H1 (cell line): ENCODE measurements at regions not wholly inside any gene's neighbourhood (a gene's known extent, or its start where the extent isn't known, plus 50 kb on each side); places are given as distances from the start of the nearest gene placed in this dataset.

Source experiments
- EP300 ChIP-seq, 2 experiments: IDR thresholded peaks; 1 replicate in 1 of 2; 2 replicates in 1 of 2; pipeline ENCODE4 v1.6.1; 2011 to 2012; ENCODE audit warnings: low read depth in 2 of 2, low read length in 2 of 2, mild to moderate bottlenecking in 2 of 2, borderline replicate concordance in 1 of 2, inconsistent platforms in 1 of 2, moderate library complexity in 1 of 2
- MAFK ChIP-seq: IDR thresholded peaks from 2 replicates; pipeline ENCODE4 v1.6.1; 2012; ENCODE audit warnings: low read depth, mild to moderate bottlenecking, improper control_type of control experiment, low read length
- TF ChIP-seq, protein P1 (sequence below): fragments of 300-600 bp; sonication (generic); IDR thresholded peaks from 2 replicates; pipeline ENCODE4 v1.7.1; 2012; ENCODE audit warnings: low read length, moderate library complexity, mild to moderate bottlenecking, inconsistent platforms; ENCODE audit not compliant: insufficient replicate concordance

GRCh38 chr15:35944945-35945585 is 399.1 kb upstream of the DPH6 start (continued):
- no peak for TF ChIP-seq EP300 (IDR thresholded peaks at IDR 0.05; ENCODE audit: borderline replicate concordance in 1 of 2, low read depth in 2 of 2, low read length in 2 of 2)
- TF ChIP-seq, protein P1, sequence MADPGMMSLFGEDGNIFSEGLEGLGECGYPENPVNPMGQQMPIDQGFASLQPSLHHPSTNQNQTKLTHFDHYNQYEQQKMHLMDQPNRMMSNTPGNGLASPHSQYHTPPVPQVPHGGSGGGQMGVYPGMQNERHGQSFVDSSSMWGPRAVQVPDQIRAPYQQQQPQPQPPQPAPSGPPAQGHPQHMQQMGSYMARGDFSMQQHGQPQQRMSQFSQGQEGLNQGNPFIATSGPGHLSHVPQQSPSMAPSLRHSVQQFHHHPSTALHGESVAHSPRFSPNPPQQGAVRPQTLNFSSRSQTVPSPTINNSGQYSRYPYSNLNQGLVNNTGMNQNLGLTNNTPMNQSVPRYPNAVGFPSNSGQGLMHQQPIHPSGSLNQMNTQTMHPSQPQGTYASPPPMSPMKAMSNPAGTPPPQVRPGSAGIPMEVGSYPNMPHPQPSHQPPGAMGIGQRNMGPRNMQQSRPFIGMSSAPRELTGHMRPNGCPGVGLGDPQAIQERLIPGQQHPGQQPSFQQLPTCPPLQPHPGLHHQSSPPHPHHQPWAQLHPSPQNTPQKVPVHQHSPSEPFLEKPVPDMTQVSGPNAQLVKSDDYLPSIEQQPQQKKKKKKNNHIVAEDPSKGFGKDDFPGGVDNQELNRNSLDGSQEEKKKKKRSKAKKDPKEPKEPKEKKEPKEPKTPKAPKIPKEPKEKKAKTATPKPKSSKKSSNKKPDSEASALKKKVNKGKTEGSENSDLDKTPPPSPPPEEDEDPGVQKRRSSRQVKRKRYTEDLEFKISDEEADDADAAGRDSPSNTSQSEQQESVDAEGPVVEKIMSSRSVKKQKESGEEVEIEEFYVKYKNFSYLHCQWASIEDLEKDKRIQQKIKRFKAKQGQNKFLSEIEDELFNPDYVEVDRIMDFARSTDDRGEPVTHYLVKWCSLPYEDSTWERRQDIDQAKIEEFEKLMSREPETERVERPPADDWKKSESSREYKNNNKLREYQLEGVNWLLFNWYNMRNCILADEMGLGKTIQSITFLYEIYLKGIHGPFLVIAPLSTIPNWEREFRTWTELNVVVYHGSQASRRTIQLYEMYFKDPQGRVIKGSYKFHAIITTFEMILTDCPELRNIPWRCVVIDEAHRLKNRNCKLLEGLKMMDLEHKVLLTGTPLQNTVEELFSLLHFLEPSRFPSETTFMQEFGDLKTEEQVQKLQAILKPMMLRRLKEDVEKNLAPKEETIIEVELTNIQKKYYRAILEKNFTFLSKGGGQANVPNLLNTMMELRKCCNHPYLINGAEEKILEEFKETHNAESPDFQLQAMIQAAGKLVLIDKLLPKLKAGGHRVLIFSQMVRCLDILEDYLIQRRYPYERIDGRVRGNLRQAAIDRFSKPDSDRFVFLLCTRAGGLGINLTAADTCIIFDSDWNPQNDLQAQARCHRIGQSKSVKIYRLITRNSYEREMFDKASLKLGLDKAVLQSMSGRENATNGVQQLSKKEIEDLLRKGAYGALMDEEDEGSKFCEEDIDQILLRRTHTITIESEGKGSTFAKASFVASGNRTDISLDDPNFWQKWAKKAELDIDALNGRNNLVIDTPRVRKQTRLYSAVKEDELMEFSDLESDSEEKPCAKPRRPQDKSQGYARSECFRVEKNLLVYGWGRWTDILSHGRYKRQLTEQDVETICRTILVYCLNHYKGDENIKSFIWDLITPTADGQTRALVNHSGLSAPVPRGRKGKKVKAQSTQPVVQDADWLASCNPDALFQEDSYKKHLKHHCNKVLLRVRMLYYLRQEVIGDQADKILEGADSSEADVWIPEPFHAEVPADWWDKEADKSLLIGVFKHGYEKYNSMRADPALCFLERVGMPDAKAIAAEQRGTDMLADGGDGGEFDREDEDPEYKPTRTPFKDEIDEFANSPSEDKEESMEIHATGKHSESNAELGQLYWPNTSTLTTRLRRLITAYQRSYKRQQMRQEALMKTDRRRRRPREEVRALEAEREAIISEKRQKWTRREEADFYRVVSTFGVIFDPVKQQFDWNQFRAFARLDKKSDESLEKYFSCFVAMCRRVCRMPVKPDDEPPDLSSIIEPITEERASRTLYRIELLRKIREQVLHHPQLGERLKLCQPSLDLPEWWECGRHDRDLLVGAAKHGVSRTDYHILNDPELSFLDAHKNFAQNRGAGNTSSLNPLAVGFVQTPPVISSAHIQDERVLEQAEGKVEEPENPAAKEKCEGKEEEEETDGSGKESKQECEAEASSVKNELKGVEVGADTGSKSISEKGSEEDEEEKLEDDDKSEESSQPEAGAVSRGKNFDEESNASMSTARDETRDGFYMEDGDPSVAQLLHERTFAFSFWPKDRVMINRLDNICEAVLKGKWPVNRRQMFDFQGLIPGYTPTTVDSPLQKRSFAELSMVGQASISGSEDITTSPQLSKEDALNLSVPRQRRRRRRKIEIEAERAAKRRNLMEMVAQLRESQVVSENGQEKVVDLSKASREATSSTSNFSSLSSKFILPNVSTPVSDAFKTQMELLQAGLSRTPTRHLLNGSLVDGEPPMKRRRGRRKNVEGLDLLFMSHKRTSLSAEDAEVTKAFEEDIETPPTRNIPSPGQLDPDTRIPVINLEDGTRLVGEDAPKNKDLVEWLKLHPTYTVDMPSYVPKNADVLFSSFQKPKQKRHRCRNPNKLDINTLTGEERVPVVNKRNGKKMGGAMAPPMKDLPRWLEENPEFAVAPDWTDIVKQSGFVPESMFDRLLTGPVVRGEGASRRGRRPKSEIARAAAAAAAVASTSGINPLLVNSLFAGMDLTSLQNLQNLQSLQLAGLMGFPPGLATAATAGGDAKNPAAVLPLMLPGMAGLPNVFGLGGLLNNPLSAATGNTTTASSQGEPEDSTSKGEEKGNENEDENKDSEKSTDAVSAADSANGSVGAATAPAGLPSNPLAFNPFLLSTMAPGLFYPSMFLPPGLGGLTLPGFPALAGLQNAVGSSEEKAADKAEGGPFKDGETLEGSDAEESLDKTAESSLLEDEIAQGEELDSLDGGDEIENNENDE, result no peak
- no peak for TF ChIP-seq MAFK
